ENCODE measurements at regions not wholly inside any gene's neighbourhood (a gene's known extent, or its start where the extent isn't known, plus 50 kb on each side); places are given as distances from the start of the nearest gene placed in this dataset.

- TF ChIP-seq CTCF (IDR thresholded peaks at IDR 0.05) = no peak
Observed at GRCh38 chr9:86684148-86684547, 263.2 kb downstream of the GAS1 start.

GRCh38 chr9:86682240-86682639 lies 265.1 kb downstream of the GAS1 start:
- TF ChIP-seq CTCF (IDR thresholded peaks at IDR 0.05) = no peak

GRCh38 chr9:86679909-86680308 lies 267.4 kb downstream of the GAS1 start:
- TF ChIP-seq CTCF (IDR thresholded peaks at IDR 0.05) = no peak

- TF ChIP-seq CTCF (IDR thresholded peaks at IDR 0.05) = no peak
Observed at GRCh38 chr9:86676396-86676795, 270.9 kb downstream of the GAS1 start.

GRCh38 chr9:86675805-86676204 lies 271.5 kb downstream of the GAS1 start:
- TF ChIP-seq CTCF (IDR thresholded peaks at IDR 0.05) = no peak

DNA sequence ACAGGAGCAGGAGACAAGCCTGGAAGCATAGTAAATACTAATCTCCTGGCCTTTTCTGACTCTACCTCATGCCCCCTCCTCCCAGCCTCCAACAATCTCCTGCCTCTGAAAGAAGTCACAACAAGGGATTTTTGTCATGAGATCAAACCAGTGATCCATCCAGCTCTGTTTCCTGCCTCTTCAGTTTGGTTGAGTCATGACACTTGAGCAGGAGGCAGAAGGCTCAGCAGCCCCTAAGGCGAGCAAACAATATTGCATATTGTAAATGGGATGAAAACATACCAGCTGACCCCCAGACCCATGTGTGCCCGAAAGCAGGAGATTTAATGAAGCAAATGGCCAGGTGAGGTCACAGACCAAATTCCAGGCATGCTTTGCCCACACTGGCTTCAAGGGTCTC lies 272.8 kb downstream of the GAS1 start:
- no peak for TF ChIP-seq CTCF (IDR thresholded peaks at IDR 0.05)

DNA sequence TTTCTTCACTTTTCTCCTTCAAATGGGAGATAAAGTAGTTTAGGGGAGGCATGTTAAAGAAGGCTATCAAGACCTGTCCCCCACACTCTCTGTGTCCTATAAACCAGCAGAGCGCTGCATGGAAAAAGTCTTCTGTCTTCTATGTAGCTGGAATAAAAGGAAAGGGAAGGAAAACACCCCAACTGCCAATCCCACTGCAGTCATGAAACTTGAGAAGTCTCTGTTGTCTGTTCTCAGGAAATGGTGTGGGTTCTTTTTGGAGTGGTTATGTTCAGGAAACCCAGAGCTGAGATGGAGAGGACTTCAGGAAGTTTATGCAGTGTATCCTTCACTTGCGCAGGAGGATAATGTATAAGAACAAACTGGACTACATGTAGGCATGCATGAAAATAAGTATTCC lies 274.3 kb downstream of the GAS1 start:
- no peak for TF ChIP-seq CTCF (IDR thresholded peaks at IDR 0.05)

DNA sequence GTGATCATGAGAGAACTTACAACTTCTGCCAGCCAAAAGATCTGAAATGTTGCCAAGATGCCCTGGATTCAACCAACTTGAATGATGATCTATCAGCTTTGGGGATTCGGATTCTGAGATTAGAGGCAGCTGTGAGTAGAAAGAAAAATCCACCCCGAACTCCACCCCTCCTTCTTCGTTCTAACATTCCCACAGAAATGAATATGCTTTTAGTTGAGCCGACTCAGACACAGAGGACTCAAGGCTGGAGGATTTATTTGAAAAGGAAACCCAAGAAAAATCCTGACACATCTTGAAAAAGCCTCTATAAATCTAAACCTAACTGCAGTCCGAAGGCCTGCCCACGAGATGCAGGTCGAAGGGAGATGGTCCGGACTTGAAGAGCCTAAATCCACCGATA lies 275.0 kb downstream of the GAS1 start:
- no peak for TF ChIP-seq CTCF (IDR thresholded peaks at IDR 0.05)
